Trophoblast cell (in vitro differentiated cells and primary cell): ENCODE measurements at regions not wholly inside any gene's neighbourhood (a gene's known extent, or its start where the extent isn't known, plus 50 kb on each side); places are given as distances from the start of the nearest gene placed in this dataset.

Experiments used
- DNase-seq, 2 donors: peaks; one replicate each; pipeline ENCODE4 v3.0.0-alpha.2; 2016
- H2AFZ ChIP-seq: 2 replicates; pipeline ENCODE4 v1.6.1; 2013; ENCODE audit warnings: low read length, moderate library complexity, mild to moderate bottlenecking; ENCODE audit not compliant: insufficient read depth, poor library complexity
- H2AK5ac ChIP-seq: 2 replicates; pipeline ENCODE4 v1.6.1; 2013; ENCODE audit warnings: mild to moderate bottlenecking, low read length
- H2BK120ac ChIP-seq: 2 replicates; pipeline ENCODE4 v1.6.1; 2013; ENCODE audit warnings: low read length, mild to moderate bottlenecking, moderate library complexity; ENCODE audit not compliant: insufficient read depth, poor library complexity
- H2BK12ac ChIP-seq: 2 replicates; pipeline ENCODE4 v1.6.1; 2013; ENCODE audit warnings: mild to moderate bottlenecking, low read length, moderate library complexity
- H2BK5ac ChIP-seq: 2 replicates; pipeline ENCODE4 v1.6.1; 2013; ENCODE audit warnings: low read length, low read depth, moderate library complexity, mild to moderate bottlenecking; ENCODE audit not compliant: poor library complexity
- H3K14ac ChIP-seq: 2 replicates; pipeline ENCODE4 v1.6.1; 2013; ENCODE audit warnings: mild to moderate bottlenecking, low read length
- H3K18ac ChIP-seq: 2 replicates; pipeline ENCODE4 v1.6.1; 2013; ENCODE audit warnings: mild to moderate bottlenecking, low read length
- H3K23ac ChIP-seq: 2 replicates; pipeline ENCODE4 v1.6.1; 2013; ENCODE audit warnings: low read length
- H3K27ac ChIP-seq: 2 replicates; pipeline ENCODE4 v1.5.1; 2013; ENCODE audit warnings: low read depth, mild to moderate bottlenecking, inconsistent platforms, low read length, moderate library complexity
- H3K27me3 ChIP-seq: 2 replicates; pipeline ENCODE4 v1.6.1; 2013; ENCODE audit warnings: inconsistent platforms, mild to moderate bottlenecking, low read length, moderate library complexity; ENCODE audit not compliant: insufficient read depth
- H3K36me3 ChIP-seq, 2 experiments: 1 replicate in 1 of 2; 2 replicates in 1 of 2; pipeline ENCODE4 v1.6.1; 2013; ENCODE audit warnings: low read length in 2 of 2, mild to moderate bottlenecking in 2 of 2, moderate library complexity in 1 of 2; ENCODE audit not compliant: insufficient read depth in 2 of 2, control insufficient read depth in 1 of 2
- H3K4ac ChIP-seq: 2 replicates; pipeline ENCODE4 v1.6.1; 2013; ENCODE audit warnings: low read depth, mild to moderate bottlenecking, low read length, moderate library complexity
- H3K4me1 ChIP-seq, 2 experiments: 1 replicate in 1 of 2; 2 replicates in 1 of 2; pipeline ENCODE4 v1.6.1; 2013; ENCODE audit warnings: low read length in 2 of 2, mild to moderate bottlenecking in 2 of 2, moderate library complexity in 1 of 2; ENCODE audit not compliant: insufficient read depth in 2 of 2, control insufficient read depth in 1 of 2
- H3K4me2 ChIP-seq: 2 replicates; pipeline ENCODE4 v1.6.1; 2013; ENCODE audit warnings: inconsistent platforms, mild to moderate bottlenecking, low read length, moderate library complexity
- H3K4me3 ChIP-seq: 2 replicates; pipeline ENCODE4 v1.5.1; 2013; ENCODE audit warnings: mild to moderate bottlenecking, low read depth, low read length, inconsistent platforms
- H3K79me1 ChIP-seq: one replicate; pipeline ENCODE4 v1.6.1; 2013; ENCODE audit warnings: low read length
- H3K79me2 ChIP-seq: 2 replicates; pipeline ENCODE4 v1.6.1; 2013; ENCODE audit warnings: low read length, mild to moderate bottlenecking; ENCODE audit not compliant: control insufficient read depth, insufficient read depth, poor library complexity
- H3K9ac ChIP-seq: 2 replicates; pipeline ENCODE4 v1.6.1; 2013; ENCODE audit warnings: mild to moderate bottlenecking, low read length
- H3K9me3 ChIP-seq: 2 replicates; pipeline ENCODE4 v1.6.1; 2013; ENCODE audit warnings: low read depth, mild to moderate bottlenecking, control low read depth, inconsistent platforms, low read length; ENCODE audit not compliant: insufficient read depth
- H4K12ac ChIP-seq: 2 replicates; pipeline ENCODE4 v1.6.1; 2013; ENCODE audit warnings: low read depth, mild to moderate bottlenecking, low read length, moderate library complexity
- H4K8ac ChIP-seq: 2 replicates; pipeline ENCODE4 v1.6.1; 2013; ENCODE audit warnings: low read depth, mild to moderate bottlenecking, low read length, moderate library complexity
- H4K91ac ChIP-seq: one replicate; pipeline ENCODE4 v1.6.1; 2013; ENCODE audit warnings: low read depth, mild to moderate bottlenecking, low read length, moderate library complexity
- WGBS: extraction: QIAGEN DNeasy Blood & Tissue Kit; methylation state at CpG from one replicate; pipeline ENCODE4 v1.1.7; 2013; ENCODE audit warnings: missing lambda C conversion rate; ENCODE audit not compliant: insufficient read length, insufficient coverage; ENCODE audit errors: extremely low coverage; 5-methylcytosine and 5-hydroxymethylcytosine counted together

DNA sequence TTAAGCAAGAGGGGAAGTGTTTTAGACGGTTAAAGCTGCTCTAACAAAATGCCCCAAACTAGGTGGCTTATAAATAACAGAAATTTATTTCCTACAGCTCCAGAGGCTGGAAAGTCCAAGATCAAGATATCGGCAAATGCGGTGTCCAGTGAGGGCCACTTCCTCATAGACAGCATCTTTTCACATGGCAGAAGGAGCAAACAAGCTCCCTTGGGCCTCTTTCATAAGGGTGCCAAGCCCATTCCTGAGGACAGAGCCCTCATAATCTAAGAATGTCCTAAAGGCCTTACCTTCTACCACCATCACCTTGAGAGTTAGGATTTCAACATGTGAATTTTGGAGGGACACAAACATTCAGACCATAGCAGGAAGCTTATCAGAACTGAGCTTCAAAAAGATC is 57.3 kb upstream of the PPP1CB start:
- Histone ChIP-seq H2BK120ac (no peak overlapping the region), H3K4me3 (no peak overlapping the region)
- WGBS, result no CpG with 5 or more reads among the region's 3 CpGs

DNA sequence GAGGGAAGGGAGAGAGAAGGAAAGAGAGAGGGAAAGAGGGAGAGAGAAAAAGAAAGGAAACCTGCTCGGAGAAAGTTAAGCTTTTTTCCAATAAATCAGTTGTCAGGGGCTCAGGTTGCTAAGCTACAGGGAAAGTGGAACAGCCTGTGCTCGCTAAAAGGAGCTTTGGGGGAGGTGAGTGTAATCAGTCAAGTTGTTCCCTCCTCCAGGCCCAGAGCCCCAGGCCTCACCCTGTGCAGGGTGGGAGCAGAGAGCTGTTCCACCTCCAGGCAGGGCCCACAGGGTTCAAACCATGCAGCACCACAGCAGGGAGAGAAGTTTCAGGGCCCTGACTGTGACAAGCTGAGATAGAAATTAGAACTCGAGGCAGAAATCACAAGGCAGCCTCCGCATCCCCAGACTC is 56.4 kb upstream of the PPP1CB start:
- no peak for DNase-seq
- no peaks in the 10 kb centered on the region for H3K36me3 ChIP-seq
- H3K9me3 ChIP-seq, result no peaks in the 10 kb centered on the region
- H3K4ac ChIP-seq, result peak overlapping the region; percentile 35
- H2AFZ ChIP-seq, result no peak overlapping the region
- peak overlapping the region; percentile 74 for H2BK120ac ChIP-seq
- H3K27ac ChIP-seq, result peak overlapping the region; percentile 15
- H3K9ac ChIP-seq, result no peak overlapping the region
- peak overlapping the region; percentile 78 for H2BK12ac ChIP-seq
- WGBS, result no CpG with 5 or more reads among the region's 4 CpGs
- peak overlapping the region; percentile 63 for H4K91ac ChIP-seq
- H4K12ac ChIP-seq, result no peak overlapping the region
- H4K8ac ChIP-seq, result peak overlapping the region; percentile 36
- H3K14ac ChIP-seq, result peak overlapping the region; percentile 46
- H3K4me2 ChIP-seq, result no peak overlapping the region
- peak overlapping the region; percentile 31 for H3K18ac ChIP-seq
- no peaks in the 10 kb centered on the region for H3K27me3 ChIP-seq
- no peak overlapping the region for H3K23ac ChIP-seq
- peaks cover 3% of the 10 kb centered on the region for H3K79me2 ChIP-seq
- no peak overlapping the region for H3K4me3 ChIP-seq
- peaks cover 21 to 31% of the 10 kb centered on the region in 2 experiments for H3K4me1 ChIP-seq
- peak overlapping the region; percentile 76 for H2AK5ac ChIP-seq
- peaks cover 37% of the 10 kb centered on the region for H3K79me1 ChIP-seq
- H2BK5ac ChIP-seq, result peak overlapping the region; percentile 63

More for the DNA sequence above, 57.3 kb upstream of the PPP1CB start:
- no peaks in the 10 kb centered on the region for H3K36me3 ChIP-seq
- H3K14ac ChIP-seq, result no peak overlapping the region
- H3K4me1 ChIP-seq, result peaks cover 23 to 31% of the 10 kb centered on the region in 2 experiments
- H3K4me2 ChIP-seq, result no peak overlapping the region
- H3K23ac ChIP-seq, result no peak overlapping the region
- no peak overlapping the region for H4K91ac ChIP-seq
- no peaks in the 10 kb centered on the region for H3K9me3 ChIP-seq
- no peak overlapping the region for H2BK12ac ChIP-seq
- H3K4ac ChIP-seq, result no peak overlapping the region
- H3K79me2 ChIP-seq, result peaks cover 3% of the 10 kb centered on the region
- peak overlapping the region; percentile 31 for H3K27ac ChIP-seq
- peak; percentile 81 to 91 for DNase-seq
- H4K8ac ChIP-seq, result no peak overlapping the region
- H3K18ac ChIP-seq, result no peak overlapping the region
- H3K9ac ChIP-seq, result no peak overlapping the region
- no peaks in the 10 kb centered on the region for H3K27me3 ChIP-seq
- no peak overlapping the region for H2AK5ac ChIP-seq
- no peak overlapping the region for H2AFZ ChIP-seq
- H2BK5ac ChIP-seq, result no peak overlapping the region
- no peak overlapping the region for H4K12ac ChIP-seq
- peaks cover 37% of the 10 kb centered on the region for H3K79me1 ChIP-seq

- Histone ChIP-seq H3K4ac (no peak overlapping the region), H3K27me3 (no peaks in the 10 kb centered on the region), H3K36me3 (no peaks in the 10 kb centered on the region), H3K9me3 (no peaks in the 10 kb centered on the region), H4K8ac (peak overlapping the region; percentile 39), H2BK120ac (peak overlapping the region; percentile 65), H2AK5ac (no peak overlapping the region), H2BK12ac (peak overlapping the region; percentile 63), H3K79me2 (peaks cover 3% of the 10 kb centered on the region), H3K14ac (peak overlapping the region; percentile 54), H3K4me2 (no peak overlapping the region), H4K12ac (no peak overlapping the region), H2BK5ac (peak overlapping the region; percentile 23), H4K91ac (peak overlapping the region; percentile 80), H3K23ac (no peak overlapping the region), H3K27ac (no peak overlapping the region), H2AFZ (no peak overlapping the region), H3K4me1 (peaks cover 18 to 31% of the 10 kb centered on the region in 2 experiments), H3K79me1 (peaks cover 33% of the 10 kb centered on the region), H3K18ac (peak overlapping the region; percentile 35), H3K9ac (no peak overlapping the region), H3K4me3 (no peak overlapping the region)
- no CpG with 5 or more reads among the region's 2 CpGs for WGBS
- DNase-seq, result no peak
Measured at GRCh38 chr2:28696261-28696660, 55.4 kb upstream of the PPP1CB start.

DNA sequence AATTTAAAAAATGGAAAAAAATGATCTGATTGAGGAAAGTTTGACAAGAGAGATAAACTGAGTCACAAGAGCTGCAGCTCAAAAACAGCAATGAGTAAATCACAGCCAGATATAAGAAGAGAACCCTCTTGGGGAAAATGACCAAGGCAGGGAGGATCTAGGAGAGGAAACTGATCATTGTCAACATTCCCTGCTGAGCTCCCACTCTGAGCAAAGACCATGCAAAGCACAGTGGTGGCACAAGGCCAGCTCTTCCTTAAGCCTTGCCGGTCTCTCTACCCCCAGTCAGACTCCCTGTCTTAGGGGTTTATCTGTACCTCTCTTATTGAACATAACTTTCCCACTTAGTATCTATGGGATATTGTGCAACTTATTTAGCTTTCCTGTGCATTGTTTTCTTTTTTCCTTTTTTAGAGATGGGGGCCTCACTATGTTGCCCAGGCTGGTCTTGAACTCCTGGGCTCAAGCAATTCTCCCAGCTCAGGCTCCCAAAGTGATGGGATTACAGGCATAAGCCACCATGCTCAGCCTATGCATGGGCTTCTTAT is 54.0 kb upstream of the PPP1CB start:
- WGBS, result no CpG with 5 or more reads among the region's 1 CpG

More for the DNA sequence above, 54.0 kb upstream of the PPP1CB start:
- Histone ChIP-seq H3K4me2 (no peak overlapping the region), H3K4me1 (peaks cover 6 to 21% of the 10 kb centered on the region in 2 experiments), H3K79me2 (no peaks in the 10 kb centered on the region), H3K23ac (no peak overlapping the region), H4K8ac (no peak overlapping the region), H3K18ac (no peak overlapping the region), H2BK120ac (no peak overlapping the region), H3K27ac (no peak overlapping the region), H3K4ac (no peak overlapping the region), H2BK5ac (no peak overlapping the region), H3K14ac (no peak overlapping the region), H2BK12ac (no peak overlapping the region), H3K36me3 (no peaks in the 10 kb centered on the region), H3K4me3 (no peak overlapping the region), H3K79me1 (peaks cover 21% of the 10 kb centered on the region), H3K27me3 (no peaks in the 10 kb centered on the region), H4K91ac (no peak overlapping the region), H3K9me3 (no peaks in the 10 kb centered on the region), H4K12ac (no peak overlapping the region), H3K9ac (no peak overlapping the region), H2AK5ac (no peak overlapping the region), H2AFZ (no peak overlapping the region)
- DNase-seq, result no peak
